ENCODE measurements at regions not wholly inside any gene's neighbourhood (a gene's known extent, or its start where the extent isn't known, plus 50 kb on each side); places are given as distances from the start of the nearest gene placed in this dataset.

DNA sequence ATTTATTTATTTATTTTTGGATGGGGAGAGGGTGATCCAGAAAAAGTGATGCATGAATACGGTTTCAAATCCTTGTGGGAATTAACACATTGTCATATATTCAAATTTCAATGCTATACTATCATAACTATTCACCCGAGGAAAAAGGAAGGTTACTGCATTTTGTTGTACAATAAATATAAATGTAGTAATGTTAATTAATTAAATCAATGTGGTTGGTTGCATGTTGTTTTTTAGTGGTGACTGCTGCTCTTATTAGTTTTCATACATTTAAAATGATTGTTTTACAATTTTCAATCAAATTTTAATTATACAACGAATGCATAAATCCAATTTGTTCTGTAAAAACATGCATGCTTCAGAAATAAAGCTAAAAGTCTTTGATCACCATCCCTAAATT is 180.5 kb downstream of the ZFP64 start:
- Histone ChIP-seq H3K9me2 (ENCODE audit: insufficient read depth, low read length) (no peaks in the 10 kb centered on the region), H2AFZ (ENCODE audit: low read depth, low read length) (no peak overlapping the region), H4K20me1 (ENCODE audit: insufficient read depth) (no peaks in the 10 kb centered on the region), H3F3A (ENCODE audit: insufficient read depth, low read length, poor library complexity, severe bottlenecking) (no peaks in the 10 kb centered on the region), H3K27ac (ENCODE audit: low read length) (no peak overlapping the region), H3K9me3 (ENCODE audit: low read length) (no peaks in the 10 kb centered on the region), H3K27me3 (ENCODE audit: insufficient read depth, low read depth, low read length) (no peaks in the 10 kb centered on the region), H3K4me3 (ENCODE audit: low read length) (no peak overlapping the region), H3K4me2 (ENCODE audit: low read length) (no peak overlapping the region), H3K36me3 (ENCODE audit: insufficient read depth, low read length) (no peaks in the 10 kb centered on the region), H3K9ac (ENCODE audit: low read length) (no peak overlapping the region), H3K79me2 (replicated peaks; ENCODE audit: insufficient read depth, low read length) (no peaks in the 10 kb centered on the region)
- TF ChIP-seq TAF1 (IDR thresholded peaks at IDR 0.05; ENCODE audit: low read depth) = no peak
- TF ChIP-seq, protein P1, sequence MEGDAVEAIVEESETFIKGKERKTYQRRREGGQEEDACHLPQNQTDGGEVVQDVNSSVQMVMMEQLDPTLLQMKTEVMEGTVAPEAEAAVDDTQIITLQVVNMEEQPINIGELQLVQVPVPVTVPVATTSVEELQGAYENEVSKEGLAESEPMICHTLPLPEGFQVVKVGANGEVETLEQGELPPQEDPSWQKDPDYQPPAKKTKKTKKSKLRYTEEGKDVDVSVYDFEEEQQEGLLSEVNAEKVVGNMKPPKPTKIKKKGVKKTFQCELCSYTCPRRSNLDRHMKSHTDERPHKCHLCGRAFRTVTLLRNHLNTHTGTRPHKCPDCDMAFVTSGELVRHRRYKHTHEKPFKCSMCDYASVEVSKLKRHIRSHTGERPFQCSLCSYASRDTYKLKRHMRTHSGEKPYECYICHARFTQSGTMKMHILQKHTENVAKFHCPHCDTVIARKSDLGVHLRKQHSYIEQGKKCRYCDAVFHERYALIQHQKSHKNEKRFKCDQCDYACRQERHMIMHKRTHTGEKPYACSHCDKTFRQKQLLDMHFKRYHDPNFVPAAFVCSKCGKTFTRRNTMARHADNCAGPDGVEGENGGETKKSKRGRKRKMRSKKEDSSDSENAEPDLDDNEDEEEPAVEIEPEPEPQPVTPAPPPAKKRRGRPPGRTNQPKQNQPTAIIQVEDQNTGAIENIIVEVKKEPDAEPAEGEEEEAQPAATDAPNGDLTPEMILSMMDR (IDR thresholded peaks at IDR 0.05; ENCODE audit: poor library complexity, severe bottlenecking) = no peak
- no peak for TF ChIP-seq POLR2AphosphoS5 (IDR thresholded peaks at IDR 0.05)
- TF ChIP-seq RAD21 (conservative IDR thresholded peaks at IDR 0.05) = no peak
- no peak for TF ChIP-seq MXI1 (conservative IDR thresholded peaks at IDR 0.05; ENCODE audit: poor library complexity, severe bottlenecking)
- TF ChIP-seq EP300 (conservative IDR thresholded peaks at IDR 0.05; ENCODE audit: poor library complexity, severe bottlenecking) = no peak
- TF ChIP-seq, protein P2, sequence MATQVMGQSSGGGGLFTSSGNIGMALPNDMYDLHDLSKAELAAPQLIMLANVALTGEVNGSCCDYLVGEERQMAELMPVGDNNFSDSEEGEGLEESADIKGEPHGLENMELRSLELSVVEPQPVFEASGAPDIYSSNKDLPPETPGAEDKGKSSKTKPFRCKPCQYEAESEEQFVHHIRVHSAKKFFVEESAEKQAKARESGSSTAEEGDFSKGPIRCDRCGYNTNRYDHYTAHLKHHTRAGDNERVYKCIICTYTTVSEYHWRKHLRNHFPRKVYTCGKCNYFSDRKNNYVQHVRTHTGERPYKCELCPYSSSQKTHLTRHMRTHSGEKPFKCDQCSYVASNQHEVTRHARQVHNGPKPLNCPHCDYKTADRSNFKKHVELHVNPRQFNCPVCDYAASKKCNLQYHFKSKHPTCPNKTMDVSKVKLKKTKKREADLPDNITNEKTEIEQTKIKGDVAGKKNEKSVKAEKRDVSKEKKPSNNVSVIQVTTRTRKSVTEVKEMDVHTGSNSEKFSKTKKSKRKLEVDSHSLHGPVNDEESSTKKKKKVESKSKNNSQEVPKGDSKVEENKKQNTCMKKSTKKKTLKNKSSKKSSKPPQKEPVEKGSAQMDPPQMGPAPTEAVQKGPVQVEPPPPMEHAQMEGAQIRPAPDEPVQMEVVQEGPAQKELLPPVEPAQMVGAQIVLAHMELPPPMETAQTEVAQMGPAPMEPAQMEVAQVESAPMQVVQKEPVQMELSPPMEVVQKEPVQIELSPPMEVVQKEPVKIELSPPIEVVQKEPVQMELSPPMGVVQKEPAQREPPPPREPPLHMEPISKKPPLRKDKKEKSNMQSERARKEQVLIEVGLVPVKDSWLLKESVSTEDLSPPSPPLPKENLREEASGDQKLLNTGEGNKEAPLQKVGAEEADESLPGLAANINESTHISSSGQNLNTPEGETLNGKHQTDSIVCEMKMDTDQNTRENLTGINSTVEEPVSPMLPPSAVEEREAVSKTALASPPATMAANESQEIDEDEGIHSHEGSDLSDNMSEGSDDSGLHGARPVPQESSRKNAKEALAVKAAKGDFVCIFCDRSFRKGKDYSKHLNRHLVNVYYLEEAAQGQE (IDR thresholded peaks at IDR 0.05; ENCODE audit: borderline replicate concordance) = no peak
- TF ChIP-seq SMC3 (conservative IDR thresholded peaks at IDR 0.05; ENCODE audit: poor library complexity) = no peak
- TF ChIP-seq EZH2 (IDR thresholded peaks at IDR 0.05; ENCODE audit: borderline replicate concordance, insufficient read depth, low read length, poor library complexity, severe bottlenecking) = no peak

DNA sequence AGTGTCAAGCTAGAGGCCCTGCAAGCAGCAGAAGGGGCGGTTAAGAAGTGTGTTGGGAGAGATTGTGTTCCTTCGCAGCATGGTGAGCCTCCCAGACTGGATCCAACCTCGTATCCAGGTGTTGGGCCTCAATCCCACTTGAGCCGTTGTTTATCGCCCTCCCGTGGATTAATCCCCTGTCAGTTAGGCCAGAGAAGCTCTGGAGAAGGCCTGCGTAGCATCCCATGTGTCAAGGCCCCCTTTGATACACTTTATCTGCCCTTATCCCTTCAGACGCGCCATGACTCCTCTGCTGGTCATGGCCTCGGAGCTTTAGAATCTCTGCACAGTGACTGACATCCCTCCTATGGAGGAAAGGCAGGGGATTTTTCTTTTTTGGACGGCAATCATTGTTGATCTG is 181.0 kb downstream of the ZFP64 start:
- Histone ChIP-seq H3K79me2 (replicated peaks; ENCODE audit: insufficient read depth, low read length) (no peaks in the 10 kb centered on the region), H3K27me3 (ENCODE audit: insufficient read depth, low read depth, low read length) (no peaks in the 10 kb centered on the region), H4K20me1 (ENCODE audit: insufficient read depth) (no peaks in the 10 kb centered on the region), H3K4me3 (ENCODE audit: low read length) (no peak overlapping the region), H3K9me3 (ENCODE audit: low read length) (no peaks in the 10 kb centered on the region), H2AFZ (ENCODE audit: low read depth, low read length) (no peak overlapping the region), H3K4me2 (ENCODE audit: low read length) (no peak overlapping the region), H3K9me2 (ENCODE audit: insufficient read depth, low read length) (no peaks in the 10 kb centered on the region), H3K36me3 (ENCODE audit: insufficient read depth, low read length) (no peaks in the 10 kb centered on the region), H3K27ac (ENCODE audit: low read length) (no peak overlapping the region), H3K9ac (ENCODE audit: low read length) (no peak overlapping the region), H3F3A (ENCODE audit: insufficient read depth, low read length, poor library complexity, severe bottlenecking) (no peaks in the 10 kb centered on the region)
- TF ChIP-seq POLR2AphosphoS5 (IDR thresholded peaks at IDR 0.05) (no peak), TAF1 (IDR thresholded peaks at IDR 0.05; ENCODE audit: low read depth) (no peak)
- TF ChIP-seq, protein P2 (IDR thresholded peaks at IDR 0.05; ENCODE audit: borderline replicate concordance) = no peak
- TF ChIP-seq, protein P1 (IDR thresholded peaks at IDR 0.05; ENCODE audit: poor library complexity, severe bottlenecking) = no peak

All from neural cell (in vitro differentiated cells).